Nephron (organoid): ENCODE measurements at regions not wholly inside any gene's neighbourhood (a gene's known extent, or its start where the extent isn't known, plus 50 kb on each side); places are given as distances from the start of the nearest gene placed in this dataset.

ENCODE experiments used
- H3K27ac Mint-ChIP-seq, 3 experiments: 2 replicates each; pipeline ENCODE4 v1.8.0; 2020; ENCODE audit warnings: mixed read lengths in 3 of 3, mild to moderate bottlenecking in 2 of 3, moderate library complexity in 1 of 3
- H3K27me3 Mint-ChIP-seq: 2 replicates; pipeline ENCODE4 v1.8.0; 2021; ENCODE audit warnings: low read depth, mild to moderate bottlenecking, moderate library complexity, mixed read lengths
- H3K36me3 Mint-ChIP-seq: 2 replicates; pipeline ENCODE4 v1.8.0; 2020; ENCODE audit warnings: low read depth, mixed read lengths
- H3K4me1 Mint-ChIP-seq: 2 replicates; pipeline ENCODE4 v1.8.0; 2020; ENCODE audit warnings: mixed read lengths
- H3K4me3 Mint-ChIP-seq, 3 experiments: 2 replicates each; pipeline ENCODE4 v1.8.0; 2020; ENCODE audit warnings: mild to moderate bottlenecking in 3 of 3, mixed read lengths in 3 of 3, moderate library complexity in 2 of 3
- H3K9me3 Mint-ChIP-seq: 2 replicates; pipeline ENCODE4 v1.8.0; 2020; ENCODE audit warnings: mixed read lengths
- CTCF ChIP-seq, 3 experiments: fragments of 200-600 bp; sonication (generic); IDR thresholded peaks; one replicate each; pipeline ENCODE4 v1.5.0; 2021; ENCODE audit warnings: antibody characterized with exemption in 3 of 3; ENCODE audit not compliant: unreplicated experiment in 3 of 3

DNA sequence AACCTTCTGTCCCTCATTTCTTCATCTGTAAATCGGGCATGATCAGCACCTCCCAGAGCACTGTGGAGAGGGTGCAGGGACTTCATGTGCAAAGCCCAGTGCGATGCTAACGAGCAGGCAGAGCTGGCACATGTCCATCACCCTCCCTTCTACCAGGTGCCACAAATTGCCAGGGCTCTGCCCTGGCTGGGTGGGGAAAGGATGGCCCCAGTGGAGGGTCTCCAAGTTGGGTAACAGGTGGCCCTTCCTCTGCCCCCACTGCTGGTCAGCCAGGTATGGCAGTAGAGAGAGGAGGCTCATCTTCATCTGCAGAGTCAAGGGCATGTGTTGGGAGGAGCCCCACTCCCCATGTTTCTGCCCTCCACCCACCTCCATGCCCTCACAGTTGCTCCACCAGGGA is 61.5 kb upstream of the CDH5 start:
- H3K27ac Mint-ChIP-seq = no peak overlapping the region
- H3K4me3 Mint-ChIP-seq = no peak overlapping the region
- peaks cover 26% of the 10 kb centered on the region for H3K27me3 Mint-ChIP-seq
- TF ChIP-seq CTCF (IDR thresholded peaks at IDR 0.05; ENCODE audit: unreplicated experiment in 3 of 3) = no peak
- H3K9me3 Mint-ChIP-seq = peaks cover 15% of the 10 kb centered on the region
- H3K36me3 Mint-ChIP-seq = no peaks in the 10 kb centered on the region
- peaks cover 4% of the 10 kb centered on the region for H3K4me1 Mint-ChIP-seq

- peaks cover 15% of the 10 kb centered on the region for H3K9me3 Mint-ChIP-seq
- H3K27ac Mint-ChIP-seq = no peak overlapping the region
- H3K4me1 Mint-ChIP-seq = peaks cover 4% of the 10 kb centered on the region
- no peak for TF ChIP-seq CTCF (IDR thresholded peaks at IDR 0.05; ENCODE audit: unreplicated experiment in 3 of 3)
- H3K4me3 Mint-ChIP-seq = no peak overlapping the region
- H3K36me3 Mint-ChIP-seq = no peaks in the 10 kb centered on the region
- peaks cover 26% of the 10 kb centered on the region for H3K27me3 Mint-ChIP-seq
These were observed 62.3 kb upstream of the CDH5 start for GRCh38 chr16:66304151-66304550.

DNA sequence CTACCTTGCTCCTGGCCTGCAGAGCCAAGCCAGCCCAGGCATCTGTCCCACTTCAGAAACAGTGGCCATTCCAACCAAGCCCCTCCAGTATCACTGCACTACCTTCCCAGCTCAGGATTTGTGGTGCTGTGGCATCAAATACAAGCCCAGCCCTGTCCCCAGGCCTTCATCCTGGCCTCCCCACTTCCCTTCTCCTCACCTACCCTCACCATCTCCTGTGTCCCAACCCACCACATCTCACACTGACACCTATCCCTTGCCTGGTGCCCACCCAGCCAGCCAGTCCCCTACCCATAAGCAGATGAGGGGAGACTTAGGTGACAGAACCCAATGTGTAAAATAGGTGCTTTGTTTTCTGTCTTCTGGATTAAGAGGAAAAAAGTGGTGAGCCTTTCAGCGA is 66.0 kb upstream of the CDH5 start:
- Mint-ChIP-seq H3K27me3 (peaks cover 20% of the 10 kb centered on the region), H3K4me1 (peaks cover 4% of the 10 kb centered on the region), H3K9me3 (peaks cover 15% of the 10 kb centered on the region), H3K4me3 (no peak overlapping the region), H3K36me3 (no peaks in the 10 kb centered on the region), H3K27ac (no peak overlapping the region)
- TF ChIP-seq CTCF (IDR thresholded peaks at IDR 0.05; ENCODE audit: unreplicated experiment in 3 of 3) = no peak

- H3K4me3 Mint-ChIP-seq = no peak overlapping the region
- H3K27ac Mint-ChIP-seq = no peak overlapping the region
- peaks cover 4% of the 10 kb centered on the region for H3K4me1 Mint-ChIP-seq
- no peak for TF ChIP-seq CTCF (IDR thresholded peaks at IDR 0.05; ENCODE audit: unreplicated experiment in 3 of 3)
- H3K27me3 Mint-ChIP-seq = peaks cover 20% of the 10 kb centered on the region
- peaks cover 15% of the 10 kb centered on the region for H3K9me3 Mint-ChIP-seq
- no peaks in the 10 kb centered on the region for H3K36me3 Mint-ChIP-seq
These were observed 66.5 kb upstream of the CDH5 start for GRCh38 chr16:66300037-66300436.

GRCh38 chr16:66299349-66299748 is 67.1 kb upstream of the CDH5 start:
- H3K27ac Mint-ChIP-seq = no peak overlapping the region

More at GRCh38 chr16:66299349-66299748, 67.1 kb upstream of the CDH5 start:
- peaks cover 2% of the 10 kb centered on the region for H3K4me1 Mint-ChIP-seq
- no peak overlapping the region for H3K4me3 Mint-ChIP-seq
- peaks cover 15% of the 10 kb centered on the region for H3K9me3 Mint-ChIP-seq
- peaks cover 20% of the 10 kb centered on the region for H3K27me3 Mint-ChIP-seq
- H3K36me3 Mint-ChIP-seq = no peaks in the 10 kb centered on the region
- TF ChIP-seq CTCF (IDR thresholded peaks at IDR 0.05; ENCODE audit: unreplicated experiment in 3 of 3) = no peak
